ENCODE measurements at regions not wholly inside any gene's neighbourhood (a gene's known extent, or its start where the extent isn't known, plus 50 kb on each side); places are given as distances from the start of the nearest gene placed in this dataset.

DNA sequence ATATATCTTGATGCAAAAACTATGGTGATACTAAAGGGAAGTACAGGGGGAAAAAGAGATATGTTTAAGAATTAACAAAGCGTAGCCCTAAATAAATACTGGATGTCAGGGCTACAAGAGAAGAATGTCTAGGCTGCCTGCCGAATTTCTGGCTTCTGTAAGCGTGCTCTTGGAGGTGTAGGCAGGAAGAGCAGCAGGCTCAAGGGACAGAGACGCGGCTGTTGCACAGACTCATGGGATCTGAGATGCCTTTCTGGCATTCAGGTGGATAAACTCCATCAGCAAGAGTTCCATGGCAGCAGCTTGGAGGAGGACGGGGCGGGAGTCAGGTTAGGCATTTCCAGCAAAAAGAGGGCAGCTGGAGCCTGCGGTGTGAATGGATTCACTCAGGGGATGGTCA is 123.2 kb upstream of the TWIST2 start:
- Histone ChIP-seq H3K4me3 (replicated peaks; ENCODE audit: low read depth, low read length) (no peak overlapping the region), H3K27me3 (replicated peaks; ENCODE audit: control insufficient read depth, insufficient read depth, low read length) (no peaks in the 10 kb centered on the region), H3K36me3 (ENCODE audit: control insufficient read depth, insufficient read depth, low read length) (no peaks in the 10 kb centered on the region)
- DNase-seq (ENCODE audit: extremely low read depth, insufficient read length), result no peak
- TF ChIP-seq, protein P1, sequence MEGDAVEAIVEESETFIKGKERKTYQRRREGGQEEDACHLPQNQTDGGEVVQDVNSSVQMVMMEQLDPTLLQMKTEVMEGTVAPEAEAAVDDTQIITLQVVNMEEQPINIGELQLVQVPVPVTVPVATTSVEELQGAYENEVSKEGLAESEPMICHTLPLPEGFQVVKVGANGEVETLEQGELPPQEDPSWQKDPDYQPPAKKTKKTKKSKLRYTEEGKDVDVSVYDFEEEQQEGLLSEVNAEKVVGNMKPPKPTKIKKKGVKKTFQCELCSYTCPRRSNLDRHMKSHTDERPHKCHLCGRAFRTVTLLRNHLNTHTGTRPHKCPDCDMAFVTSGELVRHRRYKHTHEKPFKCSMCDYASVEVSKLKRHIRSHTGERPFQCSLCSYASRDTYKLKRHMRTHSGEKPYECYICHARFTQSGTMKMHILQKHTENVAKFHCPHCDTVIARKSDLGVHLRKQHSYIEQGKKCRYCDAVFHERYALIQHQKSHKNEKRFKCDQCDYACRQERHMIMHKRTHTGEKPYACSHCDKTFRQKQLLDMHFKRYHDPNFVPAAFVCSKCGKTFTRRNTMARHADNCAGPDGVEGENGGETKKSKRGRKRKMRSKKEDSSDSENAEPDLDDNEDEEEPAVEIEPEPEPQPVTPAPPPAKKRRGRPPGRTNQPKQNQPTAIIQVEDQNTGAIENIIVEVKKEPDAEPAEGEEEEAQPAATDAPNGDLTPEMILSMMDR (IDR thresholded peaks at IDR 0.05; ENCODE audit: insufficient read depth, low read length, poor library complexity, severe bottlenecking), result no peak

DNA sequence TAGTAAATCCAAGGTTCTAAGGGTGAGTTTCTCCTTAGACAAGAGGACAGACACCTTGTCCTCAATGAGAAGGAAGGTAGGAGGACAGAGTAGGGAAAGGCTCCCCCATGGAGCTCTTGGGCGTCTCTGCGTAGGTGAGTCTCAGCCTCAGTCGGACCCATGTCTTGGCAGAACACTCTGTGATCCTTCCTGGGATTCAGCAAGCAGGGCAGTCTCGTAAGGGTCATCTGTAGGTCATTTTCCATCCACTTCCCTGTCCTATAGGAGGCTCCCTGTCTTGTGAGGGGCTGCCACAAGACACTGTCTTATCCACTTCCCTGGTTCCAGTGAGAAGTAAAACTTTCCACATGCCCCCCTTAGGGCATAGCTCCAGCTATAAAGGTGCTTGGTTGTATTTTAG is 122.6 kb upstream of the TWIST2 start:
- H3K27me3 ChIP-seq (replicated peaks; ENCODE audit: control insufficient read depth, insufficient read depth, low read length), result no peaks in the 10 kb centered on the region
- TF ChIP-seq, protein P1 (IDR thresholded peaks at IDR 0.05; ENCODE audit: insufficient read depth, low read length, poor library complexity, severe bottlenecking), result no peak
- no peak overlapping the region for H3K4me3 ChIP-seq (replicated peaks; ENCODE audit: low read depth, low read length)
- DNase-seq (ENCODE audit: extremely low read depth, insufficient read length), result no peak
- no peaks in the 10 kb centered on the region for H3K36me3 ChIP-seq (ENCODE audit: control insufficient read depth, insufficient read depth, low read length)

DNA sequence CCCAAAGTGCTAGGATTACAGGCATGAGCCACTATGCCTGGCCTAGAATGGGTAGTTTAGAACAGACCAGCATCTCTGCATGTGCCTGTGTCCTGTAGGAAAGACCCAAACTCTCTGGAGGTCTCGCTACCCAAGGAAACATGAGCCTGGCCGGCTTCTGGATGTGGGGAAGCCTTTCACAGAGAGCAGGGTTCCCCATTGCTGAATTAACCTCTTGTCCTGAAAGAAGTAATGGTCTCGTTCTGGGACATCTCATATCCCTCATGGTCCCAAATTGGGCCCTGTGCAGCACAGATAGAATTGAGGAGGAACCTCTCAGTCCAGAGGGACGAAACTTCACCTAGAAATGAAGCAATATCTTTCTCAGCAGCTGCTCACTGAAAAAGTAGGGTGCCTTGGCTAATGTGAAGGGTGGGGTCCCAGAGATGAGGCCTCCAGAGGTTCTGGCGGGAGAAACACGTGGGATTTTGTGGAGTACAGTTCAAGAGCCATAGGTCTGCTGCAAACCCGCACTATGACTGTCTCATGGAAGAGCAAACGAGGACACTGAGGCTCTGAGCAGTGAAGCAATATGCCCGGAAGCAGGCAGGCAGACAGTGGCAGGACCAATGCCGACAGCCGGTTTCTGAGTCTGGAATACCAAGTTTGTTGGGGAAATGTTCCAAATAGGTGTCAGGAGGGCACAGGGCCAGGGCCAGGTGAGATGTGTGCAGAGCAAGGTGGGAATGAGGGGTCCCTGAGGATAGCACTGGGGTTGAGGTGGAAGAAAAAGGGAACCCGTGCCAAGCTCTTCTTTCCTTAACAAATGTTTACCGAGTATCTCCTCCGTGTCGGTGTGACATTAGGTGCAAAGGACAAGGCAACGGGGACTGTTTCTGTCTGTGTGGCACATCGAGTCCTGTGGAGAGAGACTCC is 121.0 kb upstream of the TWIST2 start:
- Histone ChIP-seq H3K36me3 (ENCODE audit: control insufficient read depth, insufficient read depth, low read length) (no peaks in the 10 kb centered on the region), H3K27me3 (replicated peaks; ENCODE audit: control insufficient read depth, insufficient read depth, low read length) (no peaks in the 10 kb centered on the region), H3K4me3 (replicated peaks; ENCODE audit: low read depth, low read length) (no peak overlapping the region)
- TF ChIP-seq, protein P1 (IDR thresholded peaks at IDR 0.05; ENCODE audit: insufficient read depth, low read length, poor library complexity, severe bottlenecking), result no peak
- DNase-seq (ENCODE audit: extremely low read depth, insufficient read length), result no peak

DNA sequence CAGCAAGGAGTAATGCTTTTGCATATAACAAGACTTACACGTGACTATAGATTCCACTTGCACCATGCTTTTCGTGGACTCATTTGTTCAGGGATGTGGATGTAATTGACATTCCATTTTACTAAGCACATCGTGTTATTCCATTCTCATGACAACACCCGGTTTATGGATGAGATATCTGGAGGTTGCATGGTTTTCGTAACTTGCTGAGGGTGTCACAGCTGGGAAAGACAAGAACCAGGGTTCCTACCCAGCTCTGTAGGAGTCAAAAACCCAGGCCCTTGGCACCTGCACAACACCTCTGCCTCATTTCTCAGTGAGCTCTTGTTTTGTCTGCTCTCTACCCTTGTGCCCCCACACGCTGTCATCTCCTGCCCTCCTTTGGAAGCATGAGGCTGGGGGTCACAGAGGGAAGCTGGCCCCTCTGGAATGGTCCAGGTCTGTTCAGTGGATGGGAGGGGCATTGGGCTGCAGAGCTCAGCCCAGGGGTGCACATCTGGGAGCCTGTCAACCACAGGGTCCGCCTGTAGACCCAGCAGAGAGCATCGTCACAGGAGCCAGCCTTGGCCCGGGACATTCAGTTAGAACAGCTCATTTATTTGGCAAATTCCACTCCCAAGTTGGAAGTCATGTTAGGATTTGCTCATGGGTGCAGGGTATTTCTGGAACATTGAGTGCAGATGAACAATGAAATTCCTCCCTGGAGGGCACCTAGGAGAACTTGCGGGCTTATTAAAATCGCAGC is 120.1 kb upstream of the TWIST2 start:
- TF ChIP-seq, protein P1 (IDR thresholded peaks at IDR 0.05; ENCODE audit: insufficient read depth, low read length, poor library complexity, severe bottlenecking), result no peak
- no peaks in the 10 kb centered on the region for H3K27me3 ChIP-seq (replicated peaks; ENCODE audit: control insufficient read depth, insufficient read depth, low read length)
- no peak for DNase-seq (ENCODE audit: extremely low read depth, insufficient read length)
- H3K4me3 ChIP-seq (replicated peaks; ENCODE audit: low read depth, low read length), result no peak overlapping the region
- H3K36me3 ChIP-seq (ENCODE audit: control insufficient read depth, insufficient read depth, low read length), result no peaks in the 10 kb centered on the region

GRCh38 chr2:238728330-238729260 is 119.3 kb upstream of the TWIST2 start:
- TF ChIP-seq, protein P1 (IDR thresholded peaks at IDR 0.05; ENCODE audit: insufficient read depth, low read length, poor library complexity, severe bottlenecking), result no peak
- Histone ChIP-seq H3K36me3 (ENCODE audit: control insufficient read depth, insufficient read depth, low read length) (no peaks in the 10 kb centered on the region), H3K27me3 (replicated peaks; ENCODE audit: control insufficient read depth, insufficient read depth, low read length) (no peaks in the 10 kb centered on the region), H3K4me3 (replicated peaks; ENCODE audit: low read depth, low read length) (no peak overlapping the region)
- DNase-seq (ENCODE audit: extremely low read depth, insufficient read length), result no peak

Data from GM06990 (cell line).